T-helper 22 cell (primary cell): ENCODE measurements at regions not wholly inside any gene's neighbourhood (a gene's known extent, or its start where the extent isn't known, plus 50 kb on each side); places are given as distances from the start of the nearest gene placed in this dataset.

Source experiments
- DNase-seq: peaks from one replicate; pipeline ENCODE4 v3.0.0-alpha.2; 2020; ENCODE audit warnings: low read depth

- DNase-seq = no peak
Measured at GRCh38 chr17:65404761-65405160, 156.7 kb downstream of the AXIN2 start.

- DNase-seq = no peak
Measured at GRCh38 chr17:65403626-65404025, 157.8 kb downstream of the AXIN2 start.

- DNase-seq = no peak
Measured at GRCh38 chr17:65402513-65403496, 158.6 kb downstream of the AXIN2 start.

- no peak for DNase-seq
Measured at GRCh38 chr17:65401561-65401960, 159.9 kb downstream of the AXIN2 start.

- no peak for DNase-seq
Measured at GRCh38 chr17:65400701-65401100, 160.7 kb downstream of the AXIN2 start.

- no peak for DNase-seq
Measured at GRCh38 chr17:65398040-65398787, 163.2 kb downstream of the AXIN2 start.

GRCh38 chr17:65395924-65396323, 165.5 kb downstream of the AXIN2 start:
- DNase-seq = no peak

- no peak for DNase-seq
Measured at GRCh38 chr17:65394811-65395472, 166.5 kb downstream of the AXIN2 start.

- no peak for DNase-seq
Measured at GRCh38 chr17:65393514-65393913, 167.9 kb downstream of the AXIN2 start.

- no peak for DNase-seq
Measured at GRCh38 chr17:65389949-65390348, 171.5 kb downstream of the AXIN2 start.

- DNase-seq = no peak
Measured at GRCh38 chr17:65389426-65389825, 172.0 kb downstream of the AXIN2 start.

- no peak for DNase-seq
Measured at GRCh38 chr17:65388911-65389310, 172.5 kb downstream of the AXIN2 start.

GRCh38 chr17:65387322-65387721, 174.1 kb downstream of the AXIN2 start:
- DNase-seq = no peak

GRCh38 chr17:65385726-65386125, 175.7 kb downstream of the AXIN2 start:
- no peak for DNase-seq

GRCh38 chr17:65385071-65385470, 176.4 kb downstream of the AXIN2 start:
- no peak for DNase-seq

- no peak for DNase-seq
Measured at GRCh38 chr17:65381152-65381551, 180.3 kb downstream of the AXIN2 start.

GRCh38 chr17:65374966-65375365, 186.5 kb downstream of the AXIN2 start:
- DNase-seq = no peak

- no peak for DNase-seq
Measured at GRCh38 chr17:65371702-65372101, 189.7 kb downstream of the AXIN2 start.

GRCh38 chr17:65370669-65371131, 190.7 kb downstream of the AXIN2 start:
- DNase-seq = no peak

- no peak for DNase-seq
Measured at GRCh38 chr17:65368341-65368740, 193.1 kb downstream of the AXIN2 start.

GRCh38 chr17:65366102-65366844, 195.2 kb downstream of the AXIN2 start:
- no peak for DNase-seq

- no peak for DNase-seq
Measured at GRCh38 chr17:65365169-65365568, 196.3 kb downstream of the AXIN2 start.
